ENCODE measurements at regions not wholly inside any gene's neighbourhood (a gene's known extent, or its start where the extent isn't known, plus 50 kb on each side); places are given as distances from the start of the nearest gene placed in this dataset.
A peak's percentile ranks its signal among the peaks of the same experiment; 100 is the strongest.

DNA sequence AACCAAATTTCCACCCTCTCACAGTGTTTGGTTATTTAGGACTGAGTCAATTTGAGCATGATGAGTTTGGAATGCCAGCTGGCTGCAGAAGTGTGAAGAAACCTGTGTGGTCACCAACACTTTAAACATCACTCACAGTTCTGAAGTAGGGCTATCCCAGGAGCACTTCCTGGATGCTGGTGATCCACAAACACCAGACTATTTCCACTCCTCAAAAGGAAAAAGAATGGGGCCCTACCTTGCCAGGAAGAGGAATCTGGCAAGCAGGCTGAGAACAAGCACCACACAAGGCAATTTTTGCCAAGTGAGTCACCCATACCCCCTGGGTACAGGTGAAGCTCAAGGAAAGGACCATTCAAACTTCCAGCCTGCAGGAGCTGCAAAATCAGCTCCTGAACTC, 294.2 kb upstream of the PTGER4 start:
- DNase-seq = no peak

DNA sequence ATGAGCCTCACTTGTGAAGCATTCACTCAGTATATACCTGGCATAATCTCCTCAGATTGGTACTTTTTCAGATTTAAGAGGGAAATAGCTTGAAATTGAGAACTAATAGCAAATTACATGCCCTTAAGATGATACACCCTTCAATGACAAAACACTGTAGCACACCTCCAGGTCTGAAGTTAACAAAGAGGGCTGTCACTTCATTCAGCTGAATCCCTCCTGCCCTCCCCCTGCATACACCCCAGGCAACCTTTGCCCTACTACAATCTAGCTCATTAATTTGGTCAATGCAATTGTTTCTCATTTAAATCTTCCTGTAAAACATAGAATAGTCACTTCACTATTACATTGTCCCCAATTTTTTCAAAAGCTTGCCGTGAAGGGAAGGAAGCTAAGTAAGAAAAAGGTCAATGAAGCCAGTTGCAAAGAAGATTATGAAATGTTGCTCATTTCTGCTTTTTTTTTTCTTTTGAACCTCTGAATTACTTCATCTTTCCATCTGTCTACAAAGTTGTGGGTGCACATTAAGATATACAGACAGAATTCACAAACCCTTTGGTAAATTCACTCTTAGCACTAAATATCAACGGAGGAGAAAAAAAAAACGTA, 294.8 kb upstream of the PTGER4 start:
- DNase-seq = peak in 1 of 6 experiments; percentile 25

- DNase-seq = peak in 1 of 6 experiments; percentile 18
Observed at GRCh38 chr5:40383749-40384651, 295.7 kb upstream of the PTGER4 start.

DNA sequence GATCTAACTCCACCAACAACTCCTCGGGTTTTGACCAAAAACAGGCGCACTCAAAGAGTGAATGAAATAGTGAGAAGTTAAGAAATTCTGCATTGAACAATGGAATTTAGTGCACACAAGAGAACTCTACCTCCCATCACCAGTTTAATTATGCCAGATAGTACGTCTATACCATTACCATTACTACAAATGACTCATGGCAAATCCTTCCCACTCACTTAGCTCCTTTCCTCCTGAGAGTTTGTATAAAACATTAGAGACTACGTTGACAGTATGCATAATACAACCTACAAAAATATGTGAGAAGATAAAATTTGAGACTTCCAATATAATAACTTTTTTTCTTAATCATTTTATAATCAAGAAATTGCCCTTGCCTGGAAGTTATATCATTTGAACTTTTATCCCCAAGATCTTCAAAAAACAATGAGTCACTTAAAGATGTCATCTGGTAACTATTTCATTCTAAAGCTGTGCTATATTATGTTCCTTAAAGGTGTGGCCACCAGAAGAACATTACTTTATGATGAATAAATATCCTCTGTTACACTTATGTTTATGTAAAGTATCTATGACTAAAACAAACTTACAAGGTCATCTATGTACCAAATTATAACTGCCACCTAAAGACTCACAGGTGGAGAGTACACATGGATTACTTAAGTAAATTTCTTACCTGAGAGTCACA, 297.9 kb upstream of the PTGER4 start:
- DNase-seq = no peak

- DNase-seq = no peak
Observed at GRCh38 chr5:40381016-40381415, 298.7 kb upstream of the PTGER4 start.

DNA sequence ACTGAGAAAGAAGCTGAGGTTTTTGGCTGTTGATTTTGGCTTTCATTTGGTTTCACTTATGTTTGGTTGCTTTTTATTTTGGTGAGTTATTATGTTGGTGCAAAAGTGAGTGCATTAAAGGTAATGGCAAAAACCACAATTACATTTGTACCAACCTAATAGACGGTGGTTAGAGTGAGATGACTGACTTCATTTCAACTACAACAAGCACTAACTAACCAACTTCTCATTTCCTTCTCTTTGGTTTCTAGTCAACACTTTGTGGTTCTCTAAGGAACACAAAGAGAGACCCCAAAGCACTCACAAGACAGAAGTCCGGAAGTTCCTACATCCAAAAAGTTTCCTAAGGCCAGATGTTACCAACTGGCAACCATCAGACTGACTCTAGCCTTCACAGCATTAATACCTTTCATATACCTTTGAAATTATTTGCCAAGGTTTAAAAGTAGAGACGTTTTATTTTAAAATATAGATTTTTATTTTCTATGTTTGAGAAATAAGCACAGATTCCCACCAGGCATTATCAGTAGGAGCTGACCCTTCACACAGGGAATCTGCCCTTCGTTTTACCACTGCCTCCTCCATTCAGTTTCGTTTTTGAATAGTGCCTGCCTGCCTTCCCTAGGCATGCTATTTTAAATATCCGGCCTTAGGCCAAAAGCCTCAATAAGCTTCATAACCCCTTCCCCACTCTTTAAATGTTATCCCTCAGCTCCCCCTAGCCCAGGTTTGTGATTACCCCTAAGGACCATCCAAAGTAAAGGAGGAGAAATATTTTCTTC, 301.1 kb upstream of the PTGER4 start:
- no peak for DNase-seq

- DNase-seq = no peak
Observed at GRCh38 chr5:40376566-40376965, 303.1 kb upstream of the PTGER4 start.

- no peak for DNase-seq
Observed at GRCh38 chr5:40374853-40375252, 304.9 kb upstream of the PTGER4 start.

DNA sequence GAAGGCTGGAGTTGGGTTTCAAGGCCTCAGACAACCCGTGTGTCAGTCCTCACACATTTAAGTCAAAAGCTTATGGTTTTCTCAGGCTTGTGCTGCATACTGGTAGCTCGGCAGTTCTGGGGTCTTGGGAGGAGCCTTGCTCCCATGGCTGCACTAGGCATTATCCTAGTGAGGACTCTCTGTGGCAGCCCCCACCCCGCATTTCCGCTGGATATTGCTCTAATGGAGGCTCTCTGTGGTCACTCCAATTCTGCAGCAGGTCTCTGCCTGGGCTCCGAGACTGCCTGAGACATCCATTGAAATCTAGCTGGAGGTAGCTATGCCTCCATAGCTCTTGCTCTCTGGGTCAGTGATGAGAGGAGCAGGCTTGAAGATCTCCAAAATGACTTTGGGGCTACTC, 311.5 kb upstream of the PTGER4 start:
- DNase-seq = no peak

GRCh38 chr5:40367255-40367654, 312.5 kb upstream of the PTGER4 start:
- peak in 3 of 6 experiments; percentile 20 to 47 (median 32) for DNase-seq

DNA sequence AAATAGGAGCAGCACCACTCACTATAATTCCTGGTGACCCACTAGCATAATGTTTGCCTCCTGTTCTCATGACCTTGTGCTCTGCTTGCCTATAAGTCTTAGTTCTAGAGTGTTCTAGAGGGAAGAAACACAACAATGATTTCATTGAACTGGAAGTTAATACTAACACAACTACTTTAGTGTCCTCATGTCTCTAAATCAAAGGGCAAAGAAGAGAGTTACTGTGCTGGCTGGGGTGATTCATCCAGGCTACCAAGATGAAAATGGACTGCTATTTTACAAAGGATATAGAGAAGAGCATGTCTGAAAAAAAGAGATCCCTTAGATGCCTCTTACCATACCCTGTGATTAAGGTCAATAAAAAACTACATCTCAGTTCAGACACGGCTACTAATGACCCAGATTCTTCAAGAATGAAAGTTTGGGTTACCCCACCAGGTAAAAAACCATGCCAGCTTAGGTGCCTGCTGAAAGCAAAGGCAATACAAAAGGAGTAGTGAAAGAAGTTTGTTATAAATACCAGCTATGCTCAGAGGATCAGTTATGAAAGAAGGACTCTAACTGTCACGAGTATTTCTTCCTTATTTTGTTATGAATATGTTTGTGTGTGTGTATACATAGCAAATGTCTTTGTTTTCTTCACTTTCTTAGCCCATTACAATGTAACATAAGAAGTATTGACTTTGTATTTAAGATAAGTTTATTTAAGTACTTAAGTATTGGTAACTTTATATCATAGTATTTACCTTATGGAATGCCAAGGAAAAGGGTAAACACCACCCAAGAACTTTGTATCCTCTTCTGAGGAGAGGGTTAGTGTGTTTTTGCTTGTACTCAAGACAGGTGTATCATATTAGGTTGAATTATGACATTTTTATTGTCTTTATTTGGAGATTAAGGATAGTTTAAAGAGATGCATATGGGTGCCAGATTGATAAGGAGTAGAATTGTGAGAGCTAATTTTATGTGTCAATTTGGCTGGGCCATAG, 314.1 kb upstream of the PTGER4 start:
- DNase-seq = no peak

GRCh38 chr5:40364441-40364840, 315.3 kb upstream of the PTGER4 start:
- no peak for DNase-seq

DNA sequence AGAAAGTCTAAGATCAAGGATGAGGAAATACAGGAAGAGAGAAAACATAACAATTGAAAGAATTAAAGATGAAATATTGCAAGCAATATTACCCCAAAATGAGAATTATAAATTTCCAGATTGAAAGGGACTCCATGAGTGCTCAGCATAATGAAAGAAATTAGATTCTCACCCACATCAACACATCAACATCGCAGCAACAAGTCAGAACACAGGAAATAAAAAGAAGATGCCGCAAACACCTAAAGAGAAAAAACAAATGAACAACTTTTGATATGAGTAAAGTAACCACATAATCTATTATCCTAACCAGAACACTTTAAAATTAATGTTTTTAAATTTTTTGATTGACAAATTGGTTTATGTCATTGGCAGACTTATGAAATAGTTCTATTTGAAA, 318.3 kb upstream of the PTGER4 start:
- DNase-seq = no peak

GRCh38 chr5:40360685-40361084, 319.0 kb upstream of the PTGER4 start:
- no peak for DNase-seq

GRCh38 chr5:40359832-40360231, 319.9 kb upstream of the PTGER4 start:
- no peak for DNase-seq

- no peak for DNase-seq
Observed at GRCh38 chr5:40359093-40359492, 320.6 kb upstream of the PTGER4 start.

DNA sequence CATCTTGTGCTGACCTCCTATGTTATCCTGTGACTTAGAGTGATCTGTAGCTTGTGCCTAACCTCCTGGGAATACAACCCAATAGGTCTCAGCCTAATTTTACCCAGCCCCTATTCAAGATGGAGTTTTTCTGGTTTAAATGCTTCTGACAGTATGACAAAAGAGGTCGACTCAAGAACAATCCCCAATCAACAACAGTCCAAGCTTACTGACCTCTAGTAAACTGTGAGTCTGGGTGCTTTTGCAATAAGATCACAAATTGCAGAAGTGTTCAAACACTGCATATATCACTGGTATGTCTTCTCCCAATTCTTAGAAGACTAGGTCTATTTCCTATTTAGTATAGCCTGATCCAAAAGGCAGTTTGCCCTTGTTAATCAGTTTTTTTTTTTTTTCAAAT, 323.5 kb upstream of the PTGER4 start:
- no peak for DNase-seq

DNA sequence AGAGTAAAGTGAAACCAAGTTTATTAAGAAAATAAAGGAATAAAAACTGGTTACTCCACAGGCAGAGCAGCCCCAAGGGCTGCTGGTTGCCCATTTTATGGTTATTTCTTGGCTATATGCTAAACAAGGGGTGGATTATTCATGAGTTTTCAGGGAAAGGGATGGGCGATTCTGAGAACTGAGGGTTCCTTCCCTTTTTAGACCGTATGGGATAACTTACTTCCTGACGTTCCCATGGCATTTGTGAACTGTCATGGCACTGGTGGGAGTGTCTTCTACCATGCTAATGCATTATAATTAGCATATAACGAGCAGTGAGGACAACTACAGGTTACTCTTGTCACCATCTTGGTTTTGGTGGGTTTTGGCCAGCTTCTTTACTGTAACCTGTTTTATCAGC, 323.9 kb upstream of the PTGER4 start:
- no peak for DNase-seq

- no peak for DNase-seq
Observed at GRCh38 chr5:40355181-40355580, 324.5 kb upstream of the PTGER4 start.

DNA sequence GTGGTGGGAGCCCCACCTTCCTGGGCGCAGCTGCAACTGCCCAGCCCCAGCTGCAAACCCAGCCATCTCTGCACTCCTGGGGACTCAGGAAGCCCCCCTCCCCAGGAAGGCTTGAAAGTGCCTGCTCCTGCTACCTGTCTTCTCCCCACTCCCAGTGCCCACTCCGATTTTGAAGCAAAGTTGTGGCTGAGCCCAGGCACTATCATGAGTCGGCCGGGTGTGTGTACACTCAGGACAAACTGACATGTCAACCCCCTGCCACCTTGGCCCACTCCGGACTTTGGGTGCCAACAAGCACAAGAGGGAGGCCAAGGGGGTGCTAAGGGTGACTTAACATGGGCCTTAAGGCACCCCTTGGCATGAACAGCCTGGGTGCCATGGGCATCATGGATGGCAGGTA, 325.5 kb upstream of the PTGER4 start:
- DNase-seq = no peak

GRCh38 chr5:40353442-40353841, 326.3 kb upstream of the PTGER4 start:
- DNase-seq = no peak
